NCI-H1048 (cell line): ENCODE measurements at regions not wholly inside any gene's neighbourhood (a gene's known extent, or its start where the extent isn't known, plus 50 kb on each side); places are given as distances from the start of the nearest gene placed in this dataset.

Experiments used
- DNase-seq: peaks from one replicate; lab custom pipeline; 2025; lab: John Stamatoyannopoulos, UW

DNA sequence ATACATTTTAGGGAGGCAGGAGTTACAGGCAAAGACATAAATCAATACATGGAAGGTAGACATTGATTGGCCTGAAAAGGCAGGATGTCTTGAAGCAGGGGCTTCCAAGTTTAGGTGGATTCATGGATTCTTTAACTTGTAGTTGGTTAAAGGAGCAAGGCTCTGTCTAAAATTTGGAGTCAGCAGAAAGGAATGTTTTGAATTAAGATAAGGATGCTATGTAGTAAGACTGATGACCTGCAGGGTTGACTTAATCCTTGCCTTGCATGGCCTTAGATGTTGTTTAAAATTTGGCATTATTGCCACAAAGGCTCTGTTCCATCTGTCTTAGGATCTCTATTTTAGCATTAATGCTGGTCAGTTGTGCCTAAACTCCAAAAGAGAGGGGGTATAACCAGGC is 171.3 kb downstream of the C5orf15 start:
- DNase-seq: no peak

- no peak for DNase-seq
Measured at GRCh38 chr5:133796186-133796585, 172.2 kb downstream of the C5orf15 start.

DNA sequence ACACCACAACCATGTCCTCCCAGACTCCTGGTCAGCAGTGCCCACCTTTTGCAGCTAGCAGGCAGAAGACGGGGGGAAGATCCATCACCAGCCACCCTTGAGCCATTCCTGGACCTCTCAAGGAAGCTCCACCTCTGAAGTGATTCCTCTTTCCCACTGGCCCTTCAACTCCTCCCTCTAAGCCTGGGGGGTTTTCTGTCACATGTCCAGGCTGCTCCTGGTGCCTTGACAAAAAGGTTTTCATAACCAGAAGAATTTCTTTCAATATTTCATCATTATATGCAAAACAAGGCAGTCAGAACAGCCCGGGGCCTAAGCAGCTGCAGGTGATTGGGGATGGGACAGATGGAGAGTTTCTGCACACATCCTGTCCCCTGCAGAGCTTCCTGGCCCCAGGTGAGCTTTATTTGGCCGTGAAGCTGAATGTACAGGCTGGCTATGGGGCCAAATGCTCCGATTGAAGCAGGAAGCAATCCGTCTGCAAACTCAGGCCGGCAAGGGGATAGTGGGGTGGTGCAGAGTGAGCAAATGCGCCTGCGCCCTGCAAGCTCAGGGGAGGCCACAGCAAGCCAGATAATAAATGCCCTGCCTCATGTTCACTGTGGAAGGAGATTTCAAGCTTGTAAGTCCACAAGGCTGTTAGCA is 173.5 kb downstream of the C5orf15 start:
- DNase-seq: no peak

DNA sequence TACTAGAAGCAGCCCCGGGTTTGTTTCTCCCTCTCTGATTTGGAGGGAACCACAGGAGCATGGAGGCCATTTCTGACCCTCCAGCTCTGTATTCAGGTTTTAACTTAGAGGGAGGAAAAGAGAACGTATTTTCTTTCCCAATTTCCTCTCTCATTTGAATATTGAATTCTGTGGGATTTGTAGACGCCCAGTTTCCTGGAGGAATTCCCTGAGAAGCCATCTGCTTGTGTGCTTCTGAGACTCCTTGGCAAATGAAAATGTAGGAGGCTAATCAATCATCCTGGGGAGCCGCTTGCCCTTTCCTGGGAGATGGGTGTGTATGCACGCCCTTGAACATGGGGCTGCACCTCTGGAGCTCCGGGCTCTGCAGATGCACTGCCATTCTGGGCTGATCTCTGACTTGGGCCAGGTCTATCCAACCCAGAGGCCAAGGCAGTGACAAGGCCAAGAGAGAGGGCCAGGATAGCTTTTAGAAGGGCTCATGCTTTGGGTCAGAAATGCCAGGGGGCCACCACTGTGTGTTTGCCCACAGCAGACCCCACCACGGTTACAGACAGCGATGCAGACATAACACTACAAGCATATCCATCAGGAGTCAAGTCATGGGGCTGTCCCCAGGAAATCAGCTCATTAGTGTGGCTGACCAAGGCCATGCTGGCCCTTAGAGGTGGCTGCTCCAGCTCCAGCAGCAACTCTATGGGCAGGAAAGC is 174.5 kb downstream of the C5orf15 start:
- no peak for DNase-seq

DNA sequence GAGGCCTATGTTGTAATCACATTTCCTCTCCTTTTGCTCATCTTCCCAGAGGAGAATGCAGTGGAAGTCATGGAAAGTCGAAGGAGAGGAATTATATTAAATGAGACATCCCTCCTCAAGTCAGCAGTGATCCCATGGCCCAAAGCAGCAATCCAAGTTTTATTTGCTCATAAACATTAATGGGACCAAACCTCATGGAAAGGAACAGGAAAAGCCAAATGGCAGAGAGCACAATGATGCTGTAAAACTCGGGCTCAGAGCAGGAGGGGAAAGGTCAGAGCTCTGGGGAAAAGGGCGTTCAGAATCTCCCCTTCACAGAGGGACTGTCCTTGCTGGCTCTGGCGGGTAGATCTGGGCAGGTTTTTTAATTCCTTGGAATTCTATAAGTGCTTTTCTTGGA is 175.8 kb downstream of the C5orf15 start:
- DNase-seq: no peak

DNA sequence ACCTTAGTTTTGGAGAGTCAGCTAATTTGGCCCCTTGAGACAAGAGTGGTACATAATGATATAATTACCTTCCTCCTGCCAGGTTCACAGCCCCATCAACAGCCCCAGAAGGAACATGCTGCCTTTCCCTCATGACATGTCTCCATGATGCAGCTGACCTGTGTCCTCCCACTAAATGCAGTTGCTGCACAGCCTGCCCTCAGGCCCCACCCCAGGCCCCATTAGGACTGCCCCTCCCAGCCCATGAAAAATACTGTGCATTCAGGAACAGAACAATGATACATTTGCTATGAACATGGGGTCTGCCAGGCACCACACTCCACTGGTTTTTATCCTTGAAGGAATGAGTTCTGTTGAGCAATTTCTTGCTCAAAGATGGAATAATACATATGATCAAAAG is 176.4 kb downstream of the C5orf15 start:
- no peak for DNase-seq

GRCh38 chr5:133790898-133791297 is 177.5 kb downstream of the C5orf15 start:
- no peak for DNase-seq

DNA sequence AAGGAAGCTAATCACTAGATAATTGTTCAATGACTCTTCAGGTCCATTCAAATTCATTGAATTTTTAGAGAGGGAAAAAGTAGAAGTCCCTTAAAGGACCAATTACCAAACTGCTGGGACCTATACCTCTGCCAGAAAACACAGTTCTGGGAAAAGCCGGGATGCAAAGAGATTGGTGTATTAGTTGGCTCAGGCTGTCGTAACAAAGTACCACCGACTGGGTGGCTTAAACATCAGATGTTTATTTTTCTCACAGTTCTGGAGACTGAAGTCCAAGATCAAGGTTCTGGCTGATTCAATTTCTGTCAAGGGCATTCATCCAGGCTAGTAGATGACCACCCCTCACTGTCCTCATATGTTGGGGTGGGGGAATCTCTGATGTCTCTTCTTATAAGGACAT is 177.1 kb upstream of the FSTL4 start:
- DNase-seq: no peak

DNA sequence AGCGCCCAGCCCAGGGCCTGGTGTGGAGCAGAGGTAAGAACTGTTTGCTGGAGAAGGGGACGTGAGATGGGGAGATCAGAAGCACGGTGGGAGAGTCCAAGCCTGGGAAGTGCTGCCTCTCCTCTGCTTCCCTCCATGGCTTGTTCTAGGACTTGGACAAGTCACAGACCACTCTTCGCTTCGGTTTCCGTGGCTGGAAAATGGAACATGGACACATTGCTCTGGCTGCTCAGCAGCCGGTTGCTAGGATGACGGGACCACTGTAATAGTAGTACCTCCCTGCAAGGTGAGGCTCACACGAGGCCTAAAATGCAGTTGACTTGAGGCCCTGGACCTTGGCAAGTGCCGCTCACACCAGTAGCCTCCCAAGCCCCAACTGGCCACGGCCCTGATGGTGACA is 175.8 kb upstream of the FSTL4 start:
- DNase-seq: no peak

GRCh38 chr5:133786420-133786819 is 174.1 kb upstream of the FSTL4 start:
- no peak for DNase-seq

GRCh38 chr5:133785182-133785581 is 172.8 kb upstream of the FSTL4 start:
- no peak for DNase-seq

- DNase-seq: no peak
Measured at GRCh38 chr5:133783481-133783880, 171.1 kb upstream of the FSTL4 start.

DNA sequence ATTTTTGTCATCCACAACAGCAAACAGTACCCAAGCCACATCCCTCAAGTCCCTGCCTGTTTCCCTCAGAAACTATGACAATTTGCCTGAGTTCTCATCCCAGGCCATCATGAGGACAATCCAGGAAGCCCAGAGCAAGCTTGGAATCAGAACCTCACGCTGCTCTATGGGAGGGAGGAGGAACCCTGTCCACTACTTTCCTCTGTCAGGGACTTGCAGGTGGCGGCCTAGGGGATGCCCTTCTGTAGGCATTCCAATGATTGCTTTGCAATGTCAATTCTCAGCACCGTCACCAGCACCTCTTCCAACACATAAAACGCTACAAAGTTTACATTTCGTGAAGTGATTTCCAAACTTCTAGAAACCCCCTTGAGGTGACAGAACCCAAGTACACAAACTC is 170.4 kb upstream of the FSTL4 start:
- no peak for DNase-seq

- no peak for DNase-seq
Measured at GRCh38 chr5:133781436-133782225, 169.3 kb upstream of the FSTL4 start.

GRCh38 chr5:133780619-133781280 is 168.4 kb upstream of the FSTL4 start:
- DNase-seq: no peak

- DNase-seq: no peak
Measured at GRCh38 chr5:133779828-133780475, 167.6 kb upstream of the FSTL4 start.

DNA sequence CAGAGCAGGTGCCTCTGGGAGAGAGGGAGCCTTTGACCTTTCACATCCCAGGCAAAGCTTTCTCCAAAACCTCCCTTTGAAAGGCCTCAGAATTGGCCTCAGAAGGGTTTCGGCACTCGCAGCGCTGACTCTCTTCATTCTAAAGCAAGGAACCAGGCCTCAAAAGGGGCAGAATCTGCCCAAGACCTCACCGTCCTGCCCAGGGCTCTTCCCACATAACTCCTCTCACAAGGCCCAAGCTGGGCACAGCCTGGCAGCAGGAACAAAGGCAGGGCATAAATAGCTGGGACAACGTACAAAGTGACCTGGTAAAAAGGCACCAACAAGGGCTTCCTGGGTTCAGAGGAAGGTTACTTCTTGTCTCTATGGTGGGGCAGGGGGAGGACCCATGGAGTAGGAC is 166.3 kb upstream of the FSTL4 start:
- DNase-seq: no peak

DNA sequence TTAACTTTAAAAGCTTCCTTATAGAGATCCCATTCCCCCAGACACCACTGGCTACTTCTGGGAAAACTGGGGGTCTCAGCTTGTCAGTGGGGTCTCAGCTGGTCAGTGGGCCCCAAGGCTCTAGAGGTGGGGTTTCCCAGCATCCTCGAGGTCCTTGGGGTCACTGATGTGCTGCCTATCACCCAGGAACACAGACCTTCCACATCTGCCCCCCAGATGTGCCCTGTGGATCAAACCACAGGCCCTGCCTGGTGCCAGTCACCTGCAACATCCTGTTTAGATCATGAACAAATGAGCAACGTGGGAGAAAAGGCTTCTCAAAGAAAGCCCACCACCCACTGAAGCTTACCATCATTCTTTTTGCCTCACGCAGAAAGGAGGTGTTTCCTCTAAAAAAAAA is 165.6 kb upstream of the FSTL4 start:
- DNase-seq: no peak

DNA sequence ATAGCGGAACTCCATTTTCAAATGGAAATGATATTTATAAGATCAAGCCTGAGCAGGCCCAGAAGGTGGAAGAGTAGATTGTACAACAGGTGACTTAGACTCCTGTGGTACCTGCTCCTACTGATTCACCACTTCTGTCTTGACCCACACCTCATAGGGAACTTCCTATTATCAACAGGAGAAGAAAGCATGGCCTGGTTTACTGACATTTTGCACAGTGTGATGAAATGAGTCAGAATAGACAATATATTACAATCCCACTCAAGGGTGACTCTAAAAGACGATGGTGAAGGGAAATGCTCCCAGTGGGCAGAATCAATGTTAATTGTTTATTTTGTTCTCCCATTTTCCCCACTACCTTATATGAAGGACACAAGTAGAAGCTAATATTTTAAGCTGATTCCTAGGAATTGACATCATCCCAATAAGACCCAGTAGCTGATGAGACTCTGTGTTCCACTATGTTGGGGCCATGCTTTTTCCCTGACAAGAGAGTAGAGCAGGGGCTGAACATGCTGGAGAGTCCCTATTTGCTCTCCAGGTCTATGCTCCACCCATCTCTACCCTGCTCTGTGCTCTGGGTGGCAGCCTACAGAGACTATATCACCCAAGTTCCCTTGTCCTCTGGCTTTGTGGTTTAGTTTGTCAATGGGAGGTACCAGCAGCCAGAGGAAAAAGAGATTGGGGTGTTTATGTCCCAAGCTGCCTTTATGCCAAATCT is 163.4 kb upstream of the FSTL4 start:
- DNase-seq: no peak

GRCh38 chr5:133773247-133774202 is 161.2 kb upstream of the FSTL4 start:
- no peak for DNase-seq
